HEK293 (cell line): ENCODE measurements at regions not wholly inside any gene's neighbourhood (a gene's known extent, or its start where the extent isn't known, plus 50 kb on each side); places are given as distances from the start of the nearest gene placed in this dataset.

Experiments used
- CTCF ChIA-PET: fragments of 350-600 bp; formaldehyde crosslinking; extraction: SDS; loops from one replicate; lab custom pipeline; 2021; ENCODE audit warnings: antibody characterized with exemption; lab: Yijun Ruan, JAX
- POLR2A ChIA-PET: fragments of 300-600 bp; formaldehyde crosslinking; extraction: SDS; loops from one replicate; lab custom pipeline; 2020; ENCODE audit warnings: antibody characterized with exemption, inconsistent platforms; lab: Yijun Ruan, JAX
- H3K27ac ChIP-seq: fragments of 200-500 bp; sonication (Bioruptor generic); 2 replicates; pipeline ENCODE4 v1.5.1; 2014; ENCODE audit warnings: low read depth, low read length, control low read depth, inconsistent platforms; ENCODE audit errors: extremely low read depth
- H3K36me3 ChIP-seq, 2 experiments: fragments of 200-500 bp in 1 of 2; sonication (Bioruptor generic) in 1 of 2; 1 replicate in 1 of 2; 2 replicates in 1 of 2; pipeline ENCODE4 v1.5.1; 2014 to 2017; ENCODE audit warnings: inconsistent platforms in 2 of 2, low read length in 2 of 2; ENCODE audit not compliant: control insufficient read depth in 2 of 2, insufficient read depth in 1 of 2
- H3K4me1 ChIP-seq: fragments of 200-500 bp; sonication (Bioruptor generic); 2 replicates; pipeline ENCODE4 v1.5.1; 2014; ENCODE audit warnings: mild to moderate bottlenecking, low read length, inconsistent platforms; ENCODE audit not compliant: control insufficient read depth, insufficient read depth
- H3K4me3 ChIP-seq: 2 replicates; pipeline ENCODE4 v1.5.1; 2011; ENCODE audit warnings: low read depth, mild to moderate bottlenecking, control low read depth, low read length, moderate library complexity
- H3K9me3 ChIP-seq: fragments of 200-500 bp; sonication (Bioruptor generic); 2 replicates; pipeline ENCODE4 v1.5.1; 2014; ENCODE audit warnings: low read depth, low read length, inconsistent platforms; ENCODE audit not compliant: control insufficient read depth, insufficient read depth
- FEZF1 ChIP-seq: fragments of 450-650 bp; formaldehyde crosslinking; IDR thresholded peaks from 2 replicates; pipeline ENCODE4 v1.5.1; 2016; ENCODE audit warnings: missing biosample characterization, missing genetic modification characterization
- GLIS2 ChIP-seq: fragments of 450-650 bp; formaldehyde crosslinking; IDR thresholded peaks from 2 replicates; pipeline ENCODE4 v1.5.1; 2016; ENCODE audit warnings: missing biosample characterization, missing genetic modification characterization
- PBX3 ChIP-seq: sonication (generic); formaldehyde crosslinking; IDR thresholded peaks from 2 replicates; pipeline ENCODE4 v1.8.1; 2022; ENCODE audit warnings: mild to moderate bottlenecking, moderate library complexity, missing genetic modification reagents
- PRDM2 ChIP-seq: fragments of 450-650 bp; formaldehyde crosslinking; IDR thresholded peaks from 2 replicates; pipeline ENCODE4 v1.5.1; 2016; ENCODE audit warnings: missing biosample characterization, missing genetic modification characterization, borderline replicate concordance
- SP7 ChIP-seq: fragments of 450-650 bp; formaldehyde crosslinking; IDR thresholded peaks from 2 replicates; pipeline ENCODE4 v1.5.1; 2016; ENCODE audit warnings: missing biosample characterization, missing genetic modification characterization
- ZBTB7A ChIP-seq: fragments of 450-650 bp; formaldehyde crosslinking; IDR thresholded peaks from 2 replicates; pipeline ENCODE4 v1.5.1; 2016; ENCODE audit warnings: low read depth, missing biosample characterization, missing genetic modification characterization
- ZNF133 ChIP-seq: fragments of 450-650 bp; formaldehyde crosslinking; IDR thresholded peaks from 2 replicates; pipeline ENCODE4 v1.5.1; 2016; ENCODE audit warnings: missing biosample characterization, missing genetic modification characterization
- ZNF274 ChIP-seq, 2 experiments: fragments of 200-500 bp in 1 of 2; fragments of 450-650 bp in 1 of 2; sonication (Bioruptor generic) in 1 of 2; formaldehyde crosslinking in 1 of 2; IDR thresholded peaks; 2 replicates each; pipeline versions ENCODE4 v1.5.1 to v1.6.1; 2014 to 2016; ENCODE audit warnings: borderline replicate concordance in 1 of 2, inconsistent platforms in 1 of 2, low read length in 1 of 2, missing biosample characterization in 1 of 2, missing genetic modification characterization in 1 of 2
- ZNF280D ChIP-seq: fragments of 450-650 bp; formaldehyde crosslinking; IDR thresholded peaks from 2 replicates; pipeline ENCODE4 v1.5.1; 2016; ENCODE audit warnings: missing biosample characterization, missing genetic modification characterization
- ZNF398 ChIP-seq: fragments of 450-650 bp; formaldehyde crosslinking; IDR thresholded peaks from 2 replicates; pipeline ENCODE4 v1.5.1; 2017; ENCODE audit warnings: missing biosample characterization, missing genetic modification characterization
- ZNF514 ChIP-seq: fragments of 450-650 bp; formaldehyde crosslinking; IDR thresholded peaks from 2 replicates; pipeline ENCODE4 v1.5.1; 2016; ENCODE audit warnings: missing biosample characterization, missing genetic modification characterization
- ZNF558 ChIP-seq: fragments of 450-650 bp; formaldehyde crosslinking; IDR thresholded peaks from 2 replicates; pipeline ENCODE4 v1.5.1; 2016; ENCODE audit warnings: missing biosample characterization, missing genetic modification characterization
- ZNF580 ChIP-seq: fragments of 450-650 bp; formaldehyde crosslinking; IDR thresholded peaks from 2 replicates; pipeline ENCODE4 v1.5.1; 2016; ENCODE audit warnings: missing biosample characterization, missing genetic modification characterization
- ZNF596 ChIP-seq: fragments of 450-650 bp; IDR thresholded peaks from 2 replicates; pipeline ENCODE4 v1.5.0; 2018; ENCODE audit warnings: missing biosample characterization, mild to moderate bottlenecking, missing genetic modification characterization, moderate library complexity
- ZNF704 ChIP-seq: fragments of 450-650 bp; formaldehyde crosslinking; IDR thresholded peaks from 2 replicates; pipeline ENCODE4 v1.5.1; 2016; ENCODE audit warnings: missing biosample characterization, missing genetic modification characterization
- ZNF791 ChIP-seq: fragments of 450-650 bp; formaldehyde crosslinking; IDR thresholded peaks from 2 replicates; pipeline ENCODE4 v1.5.1; 2016; ENCODE audit warnings: missing biosample characterization, missing genetic modification characterization
- ZSCAN18 ChIP-seq: fragments of 450-650 bp; formaldehyde crosslinking; IDR thresholded peaks from 2 replicates; pipeline ENCODE4 v1.5.1; 2016; ENCODE audit warnings: missing biosample characterization, missing genetic modification characterization

GRCh38 chr11:27933992-27934829, 173.7 kb downstream of the KIF18A start:
- Histone ChIP-seq H3K36me3 (no peaks in the 10 kb centered on the region), H3K4me3 (no peak overlapping the region), H3K27ac (no peak overlapping the region), H3K4me1 (no peaks in the 10 kb centered on the region), H3K9me3 (no peaks in the 10 kb centered on the region)
- no peak for TF ChIP-seq PRDM2 (tag by site-specific recombination)
- TF ChIP-seq ZNF580 (tag by site-specific recombination): no peak
- TF ChIP-seq ZNF274 (IDR thresholded peaks at IDR 0.05; ENCODE audit: low read length): no peak
- TF ChIP-seq ZNF274 (tag by site-specific recombination; IDR thresholded peaks at IDR 0.05; ENCODE audit: borderline replicate concordance): no peak
- TF ChIP-seq ZNF558 (tag by site-specific recombination): no peak
- TF ChIP-seq ZBTB7A (tag by site-specific recombination): no peak
- no peak for TF ChIP-seq ZNF133 (tag by site-specific recombination)
- TF ChIP-seq FEZF1: 0 out of 2 replicates have a peak, but pooled peaks have one; percentile 29
- POLR2A ChIA-PET: interaction anchor here (1.2 kb wide), 1 partner anchor 235 kb away, joined by 3 read pairs; no protein-coding TSS in a partner anchor
- CTCF ChIA-PET: interaction anchor here (0.5 kb wide), 1 partner anchor 106 kb away, joined by 3 read pairs; no protein-coding TSS in a partner anchor

- Histone ChIP-seq H3K9me3 (no peaks in the 10 kb centered on the region), H3K27ac (no peak overlapping the region), H3K4me3 (no peak overlapping the region), H3K36me3 (no peaks in the 10 kb centered on the region), H3K4me1 (no peaks in the 10 kb centered on the region)
- POLR2A ChIA-PET: no interaction called here
- CTCF ChIA-PET: interaction anchor here (1.0 kb wide), 1 partner anchor 92 kb away, joined by 3 read pairs; no protein-coding TSS in a partner anchor
- TF ChIP-seq GLIS2 (tag by site-specific recombination) (no peak), SP7 (no peak), ZNF280D (no peak), ZNF704 (tag by site-specific recombination) (no peak), ZSCAN18 (tag by site-specific recombination) (no peak), ZNF514 (tag by site-specific recombination) (no peak), PBX3 (no peak), ZNF791 (tag by site-specific recombination) (no peak), ZNF596 (tag by site-specific recombination) (no peak), ZNF398 (tag by site-specific recombination) (no peak)
Measured at GRCh38 chr11:27931770-27932169, 176.2 kb downstream of the KIF18A start.
